ENCODE measurements at regions not wholly inside any gene's neighbourhood (a gene's known extent, or its start where the extent isn't known, plus 50 kb on each side); places are given as distances from the start of the nearest gene placed in this dataset.

DNA sequence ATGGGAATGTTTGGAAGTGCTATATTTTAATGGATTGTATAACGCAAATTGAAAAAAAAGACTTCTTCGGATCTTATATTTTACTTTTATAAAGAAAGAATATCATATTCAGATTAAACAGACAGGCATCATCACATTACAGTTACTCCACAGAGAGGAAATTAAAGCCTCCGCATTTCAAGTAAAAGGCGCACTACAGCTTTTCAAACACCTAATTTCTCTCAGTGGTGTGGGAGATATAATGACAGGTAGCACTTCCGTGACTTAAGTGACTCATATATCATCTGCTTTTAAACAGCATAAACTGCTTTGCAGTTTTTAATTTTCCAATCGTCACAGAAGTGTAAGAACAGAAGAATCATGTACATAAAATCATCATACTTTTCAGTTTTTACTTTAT is 751.4 kb downstream of the FSCB start:
- no peak for ATAC-seq
- TF ChIP-seq OSR1 (CRISPR knock-in tag; IDR thresholded peaks at IDR 0.05), result no peak
- no peak for TF ChIP-seq ZC3H10 (CRISPR knock-in tag; IDR thresholded peaks at IDR 0.05)
- TF ChIP-seq ARNTL (CRISPR knock-in tag; IDR thresholded peaks at IDR 0.05; ENCODE audit: borderline replicate concordance, low read depth), result no peak
- TF ChIP-seq ZNF565 (CRISPR knock-in tag; conservative IDR thresholded peaks at IDR 0.05; ENCODE audit: low read depth), result no peak
- no peak for TF ChIP-seq GLIS3 (CRISPR knock-in tag; IDR thresholded peaks at IDR 0.05)
- no peak for TF ChIP-seq POU6F1 (CRISPR knock-in tag; IDR thresholded peaks at IDR 0.05; ENCODE audit: borderline replicate concordance, low read depth)
- TF ChIP-seq ESRRG (CRISPR knock-in tag; IDR thresholded peaks at IDR 0.05), result no peak
- TF ChIP-seq, protein P1, sequence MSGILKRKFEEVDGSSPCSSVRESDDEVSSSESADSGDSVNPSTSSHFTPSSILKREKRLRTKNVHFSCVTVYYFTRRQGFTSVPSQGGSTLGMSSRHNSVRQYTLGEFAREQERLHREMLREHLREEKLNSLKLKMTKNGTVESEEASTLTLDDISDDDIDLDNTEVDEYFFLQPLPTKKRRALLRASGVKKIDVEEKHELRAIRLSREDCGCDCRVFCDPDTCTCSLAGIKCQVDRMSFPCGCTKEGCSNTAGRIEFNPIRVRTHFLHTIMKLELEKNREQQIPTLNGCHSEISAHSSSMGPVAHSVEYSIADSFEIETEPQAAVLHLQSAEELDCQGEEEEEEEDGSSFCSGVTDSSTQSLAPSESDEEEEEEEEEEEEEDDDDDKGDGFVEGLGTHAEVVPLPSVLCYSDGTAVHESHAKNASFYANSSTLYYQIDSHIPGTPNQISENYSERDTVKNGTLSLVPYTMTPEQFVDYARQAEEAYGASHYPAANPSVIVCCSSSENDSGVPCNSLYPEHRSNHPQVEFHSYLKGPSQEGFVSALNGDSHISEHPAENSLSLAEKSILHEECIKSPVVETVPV (CRISPR knock-in tag; IDR thresholded peaks at IDR 0.05), result no peak
- no peak for TF ChIP-seq PPARA (CRISPR knock-in tag; IDR thresholded peaks at IDR 0.05; ENCODE audit: borderline replicate concordance)
- TF ChIP-seq CSDC2 (CRISPR knock-in tag; IDR thresholded peaks at IDR 0.05), result no peak
- no peak for TF ChIP-seq CREB5 (CRISPR knock-in tag; IDR thresholded peaks at IDR 0.05; ENCODE audit: low read depth)
- TF ChIP-seq ZFP3 (CRISPR knock-in tag; IDR thresholded peaks at IDR 0.05), result no peak

DNA sequence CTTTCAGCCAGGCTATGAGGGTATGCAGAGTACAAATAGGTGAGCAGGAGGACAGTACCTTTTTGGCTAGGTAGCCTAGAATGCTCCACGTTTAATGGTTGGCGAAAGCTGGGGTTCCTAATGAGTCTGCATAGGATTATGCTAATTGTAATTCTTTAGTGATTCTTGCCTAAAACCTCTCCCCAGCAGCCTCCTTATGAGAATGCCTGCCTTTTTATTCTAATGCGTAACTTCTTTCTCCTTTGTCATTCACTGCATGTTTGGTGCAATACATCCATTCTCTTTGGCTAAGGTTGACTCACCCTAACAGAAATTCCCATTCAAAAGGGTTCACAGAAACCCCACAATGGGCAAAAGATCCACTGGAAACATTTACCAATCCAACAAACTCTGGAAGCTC is 752.2 kb downstream of the FSCB start:
- ATAC-seq, result no peak
- TF ChIP-seq GLIS3 (CRISPR knock-in tag; IDR thresholded peaks at IDR 0.05) (no peak), TOX (CRISPR knock-in tag; IDR thresholded peaks at IDR 0.05; ENCODE audit: borderline replicate concordance) (no peak)
- TF ChIP-seq, protein P2, sequence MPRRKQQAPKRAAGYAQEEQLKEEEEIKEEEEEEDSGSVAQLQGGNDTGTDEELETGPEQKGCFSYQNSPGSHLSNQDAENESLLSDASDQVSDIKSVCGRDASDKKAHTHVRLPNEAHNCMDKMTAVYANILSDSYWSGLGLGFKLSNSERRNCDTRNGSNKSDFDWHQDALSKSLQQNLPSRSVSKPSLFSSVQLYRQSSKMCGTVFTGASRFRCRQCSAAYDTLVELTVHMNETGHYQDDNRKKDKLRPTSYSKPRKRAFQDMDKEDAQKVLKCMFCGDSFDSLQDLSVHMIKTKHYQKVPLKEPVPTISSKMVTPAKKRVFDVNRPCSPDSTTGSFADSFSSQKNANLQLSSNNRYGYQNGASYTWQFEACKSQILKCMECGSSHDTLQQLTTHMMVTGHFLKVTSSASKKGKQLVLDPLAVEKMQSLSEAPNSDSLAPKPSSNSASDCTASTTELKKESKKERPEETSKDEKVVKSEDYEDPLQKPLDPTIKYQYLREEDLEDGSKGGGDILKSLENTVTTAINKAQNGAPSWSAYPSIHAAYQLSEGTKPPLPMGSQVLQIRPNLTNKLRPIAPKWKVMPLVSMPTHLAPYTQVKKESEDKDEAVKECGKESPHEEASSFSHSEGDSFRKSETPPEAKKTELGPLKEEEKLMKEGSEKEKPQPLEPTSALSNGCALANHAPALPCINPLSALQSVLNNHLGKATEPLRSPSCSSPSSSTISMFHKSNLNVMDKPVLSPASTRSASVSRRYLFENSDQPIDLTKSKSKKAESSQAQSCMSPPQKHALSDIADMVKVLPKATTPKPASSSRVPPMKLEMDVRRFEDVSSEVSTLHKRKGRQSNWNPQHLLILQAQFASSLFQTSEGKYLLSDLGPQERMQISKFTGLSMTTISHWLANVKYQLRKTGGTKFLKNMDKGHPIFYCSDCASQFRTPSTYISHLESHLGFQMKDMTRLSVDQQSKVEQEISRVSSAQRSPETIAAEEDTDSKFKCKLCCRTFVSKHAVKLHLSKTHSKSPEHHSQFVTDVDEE (CRISPR knock-in tag; IDR thresholded peaks at IDR 0.05), result no peak

GRCh38 chr14:43745746-43746145 is 761.3 kb downstream of the FSCB start:
- ATAC-seq, result no peak
- TF ChIP-seq OSR1 (CRISPR knock-in tag; IDR thresholded peaks at IDR 0.05), result no peak
- no peak for TF ChIP-seq CREB5 (CRISPR knock-in tag; IDR thresholded peaks at IDR 0.05; ENCODE audit: low read depth)
- no peak for TF ChIP-seq ARNTL (CRISPR knock-in tag; IDR thresholded peaks at IDR 0.05; ENCODE audit: borderline replicate concordance, low read depth)
- TF ChIP-seq ESRRG (CRISPR knock-in tag; IDR thresholded peaks at IDR 0.05), result no peak
- no peak for TF ChIP-seq GLIS3 (CRISPR knock-in tag; IDR thresholded peaks at IDR 0.05)
- no peak for TF ChIP-seq ISL1 (CRISPR knock-in tag; IDR thresholded peaks at IDR 0.05)

GRCh38 chr14:43735932-43736331 is 771.2 kb downstream of the FSCB start:
- no peak for TF ChIP-seq RARB (CRISPR knock-in tag; IDR thresholded peaks at IDR 0.05)
- TF ChIP-seq ISL1 (CRISPR knock-in tag; IDR thresholded peaks at IDR 0.05), result no peak
- TF ChIP-seq TCF4 (CRISPR knock-in tag; IDR thresholded peaks at IDR 0.05; ENCODE audit: borderline replicate concordance), result no peak
- TF ChIP-seq BACH2 (CRISPR knock-in tag; IDR thresholded peaks at IDR 0.05; ENCODE audit: borderline replicate concordance), result no peak
- no peak for TF ChIP-seq ZNF70 (CRISPR knock-in tag; IDR thresholded peaks at IDR 0.05)
- no peak for TF ChIP-seq CSDC2 (CRISPR knock-in tag; IDR thresholded peaks at IDR 0.05)
- TF ChIP-seq ZNF565 (CRISPR knock-in tag; conservative IDR thresholded peaks at IDR 0.05; ENCODE audit: low read depth), result no peak
- TF ChIP-seq, protein P2 (CRISPR knock-in tag; IDR thresholded peaks at IDR 0.05), result no peak
- no peak for TF ChIP-seq ZFP3 (CRISPR knock-in tag; IDR thresholded peaks at IDR 0.05)
- no peak for ATAC-seq
